ENCODE measurements at regions not wholly inside any gene's neighbourhood (a gene's known extent, or its start where the extent isn't known, plus 50 kb on each side); places are given as distances from the start of the nearest gene placed in this dataset.

DNA sequence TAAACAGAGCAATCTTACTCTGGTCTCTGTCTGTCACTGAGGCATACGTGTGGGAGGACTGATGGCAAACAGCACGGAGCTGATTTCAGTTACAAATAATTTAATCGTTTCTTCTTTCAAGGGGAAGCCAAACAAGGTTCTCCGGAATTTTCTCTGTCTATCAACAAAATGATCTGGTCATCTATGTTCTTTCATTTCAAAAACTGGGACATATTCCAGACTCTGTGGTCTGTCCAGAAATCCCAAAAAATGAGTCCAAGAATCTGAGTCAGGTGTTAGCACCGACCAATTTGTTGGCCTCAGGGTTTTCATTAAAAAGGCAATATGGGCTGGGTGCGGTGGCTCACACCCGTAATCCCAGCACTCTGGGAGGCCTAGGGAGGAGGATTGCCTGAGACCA is 69.9 kb upstream of the ZNF608 start:
- TF ChIP-seq BHLHE40 (IDR thresholded peaks at IDR 0.05; ENCODE audit: low read length) = no peak
- TF ChIP-seq, protein P1, sequence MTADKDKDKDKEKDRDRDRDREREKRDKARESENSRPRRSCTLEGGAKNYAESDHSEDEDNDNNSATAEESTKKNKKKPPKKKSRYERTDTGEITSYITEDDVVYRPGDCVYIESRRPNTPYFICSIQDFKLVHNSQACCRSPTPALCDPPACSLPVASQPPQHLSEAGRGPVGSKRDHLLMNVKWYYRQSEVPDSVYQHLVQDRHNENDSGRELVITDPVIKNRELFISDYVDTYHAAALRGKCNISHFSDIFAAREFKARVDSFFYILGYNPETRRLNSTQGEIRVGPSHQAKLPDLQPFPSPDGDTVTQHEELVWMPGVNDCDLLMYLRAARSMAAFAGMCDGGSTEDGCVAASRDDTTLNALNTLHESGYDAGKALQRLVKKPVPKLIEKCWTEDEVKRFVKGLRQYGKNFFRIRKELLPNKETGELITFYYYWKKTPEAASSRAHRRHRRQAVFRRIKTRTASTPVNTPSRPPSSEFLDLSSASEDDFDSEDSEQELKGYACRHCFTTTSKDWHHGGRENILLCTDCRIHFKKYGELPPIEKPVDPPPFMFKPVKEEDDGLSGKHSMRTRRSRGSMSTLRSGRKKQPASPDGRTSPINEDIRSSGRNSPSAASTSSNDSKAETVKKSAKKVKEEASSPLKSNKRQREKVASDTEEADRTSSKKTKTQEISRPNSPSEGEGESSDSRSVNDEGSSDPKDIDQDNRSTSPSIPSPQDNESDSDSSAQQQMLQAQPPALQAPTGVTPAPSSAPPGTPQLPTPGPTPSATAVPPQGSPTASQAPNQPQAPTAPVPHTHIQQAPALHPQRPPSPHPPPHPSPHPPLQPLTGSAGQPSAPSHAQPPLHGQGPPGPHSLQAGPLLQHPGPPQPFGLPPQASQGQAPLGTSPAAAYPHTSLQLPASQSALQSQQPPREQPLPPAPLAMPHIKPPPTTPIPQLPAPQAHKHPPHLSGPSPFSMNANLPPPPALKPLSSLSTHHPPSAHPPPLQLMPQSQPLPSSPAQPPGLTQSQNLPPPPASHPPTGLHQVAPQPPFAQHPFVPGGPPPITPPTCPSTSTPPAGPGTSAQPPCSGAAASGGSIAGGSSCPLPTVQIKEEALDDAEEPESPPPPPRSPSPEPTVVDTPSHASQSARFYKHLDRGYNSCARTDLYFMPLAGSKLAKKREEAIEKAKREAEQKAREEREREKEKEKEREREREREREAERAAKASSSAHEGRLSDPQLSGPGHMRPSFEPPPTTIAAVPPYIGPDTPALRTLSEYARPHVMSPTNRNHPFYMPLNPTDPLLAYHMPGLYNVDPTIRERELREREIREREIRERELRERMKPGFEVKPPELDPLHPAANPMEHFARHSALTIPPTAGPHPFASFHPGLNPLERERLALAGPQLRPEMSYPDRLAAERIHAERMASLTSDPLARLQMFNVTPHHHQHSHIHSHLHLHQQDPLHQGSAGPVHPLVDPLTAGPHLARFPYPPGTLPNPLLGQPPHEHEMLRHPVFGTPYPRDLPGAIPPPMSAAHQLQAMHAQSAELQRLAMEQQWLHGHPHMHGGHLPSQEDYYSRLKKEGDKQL (CRISPR knock-in tag; IDR thresholded peaks at IDR 0.05; ENCODE audit: low read depth) = no peak
- TF ChIP-seq BRCA1 (CRISPR knock-in tag; IDR thresholded peaks at IDR 0.05) = no peak
- TF ChIP-seq E2F5 (CRISPR knock-in tag; conservative IDR thresholded peaks at IDR 0.05) = no peak
- no peak for TF ChIP-seq HDAC6 (IDR thresholded peaks at IDR 0.05; ENCODE audit: low read depth, low read length)
- TF ChIP-seq, protein P2, sequence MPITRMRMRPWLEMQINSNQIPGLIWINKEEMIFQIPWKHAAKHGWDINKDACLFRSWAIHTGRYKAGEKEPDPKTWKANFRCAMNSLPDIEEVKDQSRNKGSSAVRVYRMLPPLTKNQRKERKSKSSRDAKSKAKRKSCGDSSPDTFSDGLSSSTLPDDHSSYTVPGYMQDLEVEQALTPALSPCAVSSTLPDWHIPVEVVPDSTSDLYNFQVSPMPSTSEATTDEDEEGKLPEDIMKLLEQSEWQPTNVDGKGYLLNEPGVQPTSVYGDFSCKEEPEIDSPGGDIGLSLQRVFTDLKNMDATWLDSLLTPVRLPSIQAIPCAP (CRISPR knock-in tag; IDR thresholded peaks at IDR 0.05; ENCODE audit: low read depth) = no peak

Data from HepG2 (cell line).